ENCODE measurements at regions not wholly inside any gene's neighbourhood (a gene's known extent, or its start where the extent isn't known, plus 50 kb on each side); places are given as distances from the start of the nearest gene placed in this dataset.
A peak's percentile ranks its signal among the peaks of the same experiment; 100 is the strongest.

DNA sequence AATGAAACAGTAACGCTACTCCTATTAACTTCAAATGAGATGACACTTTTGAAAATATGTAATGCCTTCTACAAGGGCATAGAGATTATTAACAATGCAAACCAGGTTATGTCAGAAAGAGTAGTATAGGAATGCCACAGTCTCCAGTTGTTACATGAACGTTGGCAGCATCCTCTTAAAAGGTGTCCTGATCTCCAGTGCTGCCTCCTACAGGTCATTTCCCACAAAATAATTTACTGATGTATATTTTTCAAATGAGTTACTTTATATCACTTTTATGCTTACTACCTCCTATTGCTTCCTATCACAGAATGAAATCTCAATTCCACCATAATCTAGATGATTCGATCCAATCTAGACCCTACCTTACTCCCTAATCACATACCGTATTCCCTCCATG, 195.2 kb upstream of the EPHA5 start:
- TF ChIP-seq ZNF138 (CRISPR knock-in tag; IDR thresholded peaks at IDR 0.05; ENCODE audit: low read depth) = no peak
- no peak for TF ChIP-seq YY1 (IDR thresholded peaks at IDR 0.05; ENCODE audit: insufficient read depth, insufficient replicate concordance, low read depth, low read length)
- TF ChIP-seq POLR2A (IDR thresholded peaks at IDR 0.05; ENCODE audit: insufficient read depth in 1 of 2, low read depth in 2 of 2, low read length in 2 of 2) = no peak
- no peak for TF ChIP-seq POLR2AphosphoS5 (IDR thresholded peaks at IDR 0.05; ENCODE audit: low read depth, low read length)
- TF ChIP-seq NBN (conservative IDR thresholded peaks at IDR 0.05) = no peak
- TF ChIP-seq SRF (IDR thresholded peaks at IDR 0.05; ENCODE audit: low read depth, low read length) = no peak
- TF ChIP-seq, protein P1, sequence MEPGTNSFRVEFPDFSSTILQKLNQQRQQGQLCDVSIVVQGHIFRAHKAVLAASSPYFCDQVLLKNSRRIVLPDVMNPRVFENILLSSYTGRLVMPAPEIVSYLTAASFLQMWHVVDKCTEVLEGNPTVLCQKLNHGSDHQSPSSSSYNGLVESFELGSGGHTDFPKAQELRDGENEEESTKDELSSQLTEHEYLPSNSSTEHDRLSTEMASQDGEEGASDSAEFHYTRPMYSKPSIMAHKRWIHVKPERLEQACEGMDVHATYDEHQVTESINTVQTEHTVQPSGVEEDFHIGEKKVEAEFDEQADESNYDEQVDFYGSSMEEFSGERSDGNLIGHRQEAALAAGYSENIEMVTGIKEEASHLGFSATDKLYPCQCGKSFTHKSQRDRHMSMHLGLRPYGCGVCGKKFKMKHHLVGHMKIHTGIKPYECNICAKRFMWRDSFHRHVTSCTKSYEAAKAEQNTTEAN (CRISPR knock-in tag; conservative IDR thresholded peaks at IDR 0.05) = no peak
- no peak for TF ChIP-seq SIX4 (CRISPR knock-in tag; IDR thresholded peaks at IDR 0.05)
- TF ChIP-seq, protein P2, sequence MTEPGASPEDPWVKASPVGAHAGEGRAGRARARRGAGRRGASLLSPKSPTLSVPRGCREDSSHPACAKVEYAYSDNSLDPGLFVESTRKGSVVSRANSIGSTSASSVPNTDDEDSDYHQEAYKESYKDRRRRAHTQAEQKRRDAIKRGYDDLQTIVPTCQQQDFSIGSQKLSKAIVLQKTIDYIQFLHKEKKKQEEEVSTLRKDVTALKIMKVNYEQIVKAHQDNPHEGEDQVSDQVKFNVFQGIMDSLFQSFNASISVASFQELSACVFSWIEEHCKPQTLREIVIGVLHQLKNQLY (CRISPR knock-in tag; IDR thresholded peaks at IDR 0.05) = no peak
- TF ChIP-seq EZH2 (conservative IDR thresholded peaks at IDR 0.05; ENCODE audit: low read depth, low read length) = no peak
- TF ChIP-seq SIN3A (IDR thresholded peaks at IDR 0.05; ENCODE audit: borderline replicate concordance, low read depth, low read length) = no peak
- TF ChIP-seq, protein P3, sequence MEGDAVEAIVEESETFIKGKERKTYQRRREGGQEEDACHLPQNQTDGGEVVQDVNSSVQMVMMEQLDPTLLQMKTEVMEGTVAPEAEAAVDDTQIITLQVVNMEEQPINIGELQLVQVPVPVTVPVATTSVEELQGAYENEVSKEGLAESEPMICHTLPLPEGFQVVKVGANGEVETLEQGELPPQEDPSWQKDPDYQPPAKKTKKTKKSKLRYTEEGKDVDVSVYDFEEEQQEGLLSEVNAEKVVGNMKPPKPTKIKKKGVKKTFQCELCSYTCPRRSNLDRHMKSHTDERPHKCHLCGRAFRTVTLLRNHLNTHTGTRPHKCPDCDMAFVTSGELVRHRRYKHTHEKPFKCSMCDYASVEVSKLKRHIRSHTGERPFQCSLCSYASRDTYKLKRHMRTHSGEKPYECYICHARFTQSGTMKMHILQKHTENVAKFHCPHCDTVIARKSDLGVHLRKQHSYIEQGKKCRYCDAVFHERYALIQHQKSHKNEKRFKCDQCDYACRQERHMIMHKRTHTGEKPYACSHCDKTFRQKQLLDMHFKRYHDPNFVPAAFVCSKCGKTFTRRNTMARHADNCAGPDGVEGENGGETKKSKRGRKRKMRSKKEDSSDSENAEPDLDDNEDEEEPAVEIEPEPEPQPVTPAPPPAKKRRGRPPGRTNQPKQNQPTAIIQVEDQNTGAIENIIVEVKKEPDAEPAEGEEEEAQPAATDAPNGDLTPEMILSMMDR (CRISPR knock-in tag; IDR thresholded peaks at IDR 0.05) = peak; percentile 38
- TF ChIP-seq CREM (IDR thresholded peaks at IDR 0.05) = no peak
- no peak for TF ChIP-seq CREM (CRISPR knock-in tag; IDR thresholded peaks at IDR 0.05)

All from HepG2 (cell line).